ENCODE measurements at regions not wholly inside any gene's neighbourhood (a gene's known extent, or its start where the extent isn't known, plus 50 kb on each side); places are given as distances from the start of the nearest gene placed in this dataset.

DNA sequence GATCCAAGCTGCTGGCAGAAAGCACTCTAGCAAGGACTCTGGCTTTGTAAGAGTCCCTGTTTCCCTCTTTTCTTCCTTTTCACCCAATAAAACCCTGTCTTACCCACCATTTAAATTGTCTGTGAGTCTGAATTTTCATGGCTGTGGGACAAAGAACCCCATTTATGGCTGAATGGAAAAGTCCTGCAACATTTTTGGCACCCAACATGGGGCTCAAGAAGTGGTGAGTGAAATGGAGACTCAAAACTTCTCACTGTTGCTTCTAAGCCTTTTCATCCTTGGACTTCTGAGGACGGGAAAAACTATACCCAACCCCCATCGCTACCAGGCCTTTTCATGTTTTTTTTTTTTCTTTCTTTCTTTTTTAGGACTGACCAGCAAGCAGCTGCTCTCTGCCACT lies 329.5 kb upstream of the CWC22 start:
- TF ChIP-seq, protein P1, sequence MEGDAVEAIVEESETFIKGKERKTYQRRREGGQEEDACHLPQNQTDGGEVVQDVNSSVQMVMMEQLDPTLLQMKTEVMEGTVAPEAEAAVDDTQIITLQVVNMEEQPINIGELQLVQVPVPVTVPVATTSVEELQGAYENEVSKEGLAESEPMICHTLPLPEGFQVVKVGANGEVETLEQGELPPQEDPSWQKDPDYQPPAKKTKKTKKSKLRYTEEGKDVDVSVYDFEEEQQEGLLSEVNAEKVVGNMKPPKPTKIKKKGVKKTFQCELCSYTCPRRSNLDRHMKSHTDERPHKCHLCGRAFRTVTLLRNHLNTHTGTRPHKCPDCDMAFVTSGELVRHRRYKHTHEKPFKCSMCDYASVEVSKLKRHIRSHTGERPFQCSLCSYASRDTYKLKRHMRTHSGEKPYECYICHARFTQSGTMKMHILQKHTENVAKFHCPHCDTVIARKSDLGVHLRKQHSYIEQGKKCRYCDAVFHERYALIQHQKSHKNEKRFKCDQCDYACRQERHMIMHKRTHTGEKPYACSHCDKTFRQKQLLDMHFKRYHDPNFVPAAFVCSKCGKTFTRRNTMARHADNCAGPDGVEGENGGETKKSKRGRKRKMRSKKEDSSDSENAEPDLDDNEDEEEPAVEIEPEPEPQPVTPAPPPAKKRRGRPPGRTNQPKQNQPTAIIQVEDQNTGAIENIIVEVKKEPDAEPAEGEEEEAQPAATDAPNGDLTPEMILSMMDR (conservative IDR thresholded peaks at IDR 0.05; ENCODE audit: low read depth, low read length) = no peak
- TF ChIP-seq EZH2 (IDR thresholded peaks at IDR 0.05; ENCODE audit: borderline replicate concordance, low read depth, low read length, poor library complexity, severe bottlenecking) = no peak

Measured in A673 (cell line).